ENCODE measurements at regions not wholly inside any gene's neighbourhood (a gene's known extent, or its start where the extent isn't known, plus 50 kb on each side); places are given as distances from the start of the nearest gene placed in this dataset.

DNA sequence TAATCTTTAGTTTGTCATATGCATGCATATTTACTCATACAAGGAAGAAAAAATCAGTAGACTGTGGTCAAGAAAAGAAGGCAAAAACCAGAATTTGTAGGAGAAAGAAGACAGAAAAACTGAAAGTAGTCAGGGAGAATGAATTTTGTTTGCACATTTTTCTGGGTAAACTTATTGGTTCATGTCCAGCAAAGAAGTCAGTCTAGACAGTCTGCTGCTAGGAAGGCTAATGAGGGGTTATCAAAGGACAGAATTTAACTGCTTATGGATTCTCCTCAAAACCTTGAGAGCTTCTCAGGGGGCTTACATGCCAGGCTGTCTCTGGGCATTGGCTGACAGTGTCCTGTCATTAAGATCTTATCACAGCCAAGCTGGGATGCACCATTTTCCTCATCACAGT, 293.9 kb downstream of the RPAP3 start:
- no peaks in the 10 kb centered on the region for H3K9me3 ChIP-seq (ENCODE audit: control insufficient read depth, insufficient read depth, low read length)
- DNase-seq (peak; percentile 18), ATAC-seq (ENCODE audit: low read depth) (no peak)
- peaks cover 2% of the 10 kb centered on the region for H3K4me1 ChIP-seq (ENCODE audit: control insufficient read depth, insufficient read depth, low read length)
- H4K20me1 ChIP-seq (ENCODE audit: insufficient read depth, low read length), result no peaks in the 10 kb centered on the region
- no peak overlapping the region for H3K9ac ChIP-seq (ENCODE audit: low read depth, low read length)
- H3K27me3 ChIP-seq (ENCODE audit: control insufficient read depth, insufficient read depth, low read length), result peaks cover 8% of the 10 kb centered on the region
- H3K27ac ChIP-seq (ENCODE audit: insufficient read depth, low read length), result no peak overlapping the region
- no peak overlapping the region for H2AK9ac ChIP-seq (replicated peaks; ENCODE audit: low read depth, low read length, poor library complexity)
- no peak overlapping the region; the same call in 1 of the 2 replicates for H3K18ac ChIP-seq (ENCODE audit: low read depth, low read length)
- ChIA-PET POLR2A (ENCODE audit: unreplicated experiment) (no interaction called here), CTCF (no interaction called here)
- H2BK5ac ChIP-seq (ENCODE audit: low read depth, low read length, poor library complexity, severe bottlenecking), result no peak overlapping the region
- H3K4me2 ChIP-seq (ENCODE audit: low read depth, low read length), result no peak overlapping the region
- H3K4ac ChIP-seq (ENCODE audit: low read depth, low read length), result no peak overlapping the region
- in situ Hi-C loops (cut with MboI; ENCODE audit: low sequenced_read_pairs) (no loop called here), dilution Hi-C loops (cut with HindIII; ENCODE audit: low sequenced_read_pairs, unreplicated experiment) (no loop called here), intact Hi-C loops (cut with micrococcal nuclease) (no loop called here)
- no peak overlapping the region for H4K91ac ChIP-seq (ENCODE audit: insufficient read depth, low read depth, low read length)
- H2BK15ac ChIP-seq (ENCODE audit: low read depth, low read length), result no peak overlapping the region
- no peak overlapping the region for H2AFZ ChIP-seq (replicated peaks; ENCODE audit: low read length, poor library complexity)
- H2BK20ac ChIP-seq (ENCODE audit: low read depth, low read length), result no peak overlapping the region
- no peak overlapping the region for H3K4me3 ChIP-seq (ENCODE audit: insufficient read depth, low read depth, low read length)
- TF ChIP-seq CEBPB (IDR thresholded peaks at IDR 0.05; ENCODE audit: low read depth, low read length) (no peak), SMC3 (IDR thresholded peaks at IDR 0.05; ENCODE audit: low read depth, low read length) (no peak), NFE2L2 (IDR thresholded peaks at IDR 0.05; ENCODE audit: low read depth, low read length) (no peak), RCOR1 (IDR thresholded peaks at IDR 0.05; ENCODE audit: insufficient replicate concordance, low read length) (no peak), POLR2A (IDR thresholded peaks at IDR 0.05; ENCODE audit: low read depth, low read length) (no peak), BHLHE40 (IDR thresholded peaks at IDR 0.05; ENCODE audit: low read depth, low read length) (no peak), RFX5 (IDR thresholded peaks at IDR 0.05; ENCODE audit: low read depth, low read length) (no peak), MAZ (IDR thresholded peaks at IDR 0.05; ENCODE audit: borderline replicate concordance, low read depth, low read length) (no peak), MXI1 (IDR thresholded peaks at IDR 0.05; ENCODE audit: borderline replicate concordance, low read depth, low read length) (no peak), MAFK (IDR thresholded peaks at IDR 0.05; ENCODE audit: low read depth, low read length) (no peak), RAD21 (IDR thresholded peaks at IDR 0.05; ENCODE audit: low read length) (no peak), CHD1 (IDR thresholded peaks at IDR 0.05; ENCODE audit: low read depth, low read length) (no peak), FOS (IDR thresholded peaks at IDR 0.05; ENCODE audit: low read depth, low read length) (no peak)
- TF ChIP-seq, protein P1, sequence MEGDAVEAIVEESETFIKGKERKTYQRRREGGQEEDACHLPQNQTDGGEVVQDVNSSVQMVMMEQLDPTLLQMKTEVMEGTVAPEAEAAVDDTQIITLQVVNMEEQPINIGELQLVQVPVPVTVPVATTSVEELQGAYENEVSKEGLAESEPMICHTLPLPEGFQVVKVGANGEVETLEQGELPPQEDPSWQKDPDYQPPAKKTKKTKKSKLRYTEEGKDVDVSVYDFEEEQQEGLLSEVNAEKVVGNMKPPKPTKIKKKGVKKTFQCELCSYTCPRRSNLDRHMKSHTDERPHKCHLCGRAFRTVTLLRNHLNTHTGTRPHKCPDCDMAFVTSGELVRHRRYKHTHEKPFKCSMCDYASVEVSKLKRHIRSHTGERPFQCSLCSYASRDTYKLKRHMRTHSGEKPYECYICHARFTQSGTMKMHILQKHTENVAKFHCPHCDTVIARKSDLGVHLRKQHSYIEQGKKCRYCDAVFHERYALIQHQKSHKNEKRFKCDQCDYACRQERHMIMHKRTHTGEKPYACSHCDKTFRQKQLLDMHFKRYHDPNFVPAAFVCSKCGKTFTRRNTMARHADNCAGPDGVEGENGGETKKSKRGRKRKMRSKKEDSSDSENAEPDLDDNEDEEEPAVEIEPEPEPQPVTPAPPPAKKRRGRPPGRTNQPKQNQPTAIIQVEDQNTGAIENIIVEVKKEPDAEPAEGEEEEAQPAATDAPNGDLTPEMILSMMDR (conservative IDR thresholded peaks at IDR 0.05; ENCODE audit: low read depth, low read length), result no peak
- TF ChIP-seq, protein P2, sequence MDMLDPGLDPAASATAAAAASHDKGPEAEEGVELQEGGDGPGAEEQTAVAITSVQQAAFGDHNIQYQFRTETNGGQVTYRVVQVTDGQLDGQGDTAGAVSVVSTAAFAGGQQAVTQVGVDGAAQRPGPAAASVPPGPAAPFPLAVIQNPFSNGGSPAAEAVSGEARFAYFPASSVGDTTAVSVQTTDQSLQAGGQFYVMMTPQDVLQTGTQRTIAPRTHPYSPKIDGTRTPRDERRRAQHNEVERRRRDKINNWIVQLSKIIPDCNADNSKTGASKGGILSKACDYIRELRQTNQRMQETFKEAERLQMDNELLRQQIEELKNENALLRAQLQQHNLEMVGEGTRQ (IDR thresholded peaks at IDR 0.05; ENCODE audit: low read depth, low read length), result no peak
- TF ChIP-seq, protein P3, sequence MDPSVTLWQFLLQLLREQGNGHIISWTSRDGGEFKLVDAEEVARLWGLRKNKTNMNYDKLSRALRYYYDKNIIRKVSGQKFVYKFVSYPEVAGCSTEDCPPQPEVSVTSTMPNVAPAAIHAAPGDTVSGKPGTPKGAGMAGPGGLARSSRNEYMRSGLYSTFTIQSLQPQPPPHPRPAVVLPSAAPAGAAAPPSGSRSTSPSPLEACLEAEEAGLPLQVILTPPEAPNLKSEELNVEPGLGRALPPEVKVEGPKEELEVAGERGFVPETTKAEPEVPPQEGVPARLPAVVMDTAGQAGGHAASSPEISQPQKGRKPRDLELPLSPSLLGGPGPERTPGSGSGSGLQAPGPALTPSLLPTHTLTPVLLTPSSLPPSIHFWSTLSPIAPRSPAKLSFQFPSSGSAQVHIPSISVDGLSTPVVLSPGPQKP (IDR thresholded peaks at IDR 0.05; ENCODE audit: borderline replicate concordance, low read depth, low read length), result no peak
- H3K36me3 ChIP-seq (ENCODE audit: control insufficient read depth, insufficient read depth, low read length), result no peaks in the 10 kb centered on the region
- no peaks in the 10 kb centered on the region for H3K79me1 ChIP-seq (ENCODE audit: low read depth in 1 of 2, low read length in 2 of 2)
- H3K9me1 ChIP-seq (ENCODE audit: insufficient read depth, low read length), result no peaks in the 10 kb centered on the region
- no peak overlapping the region for H3K14ac ChIP-seq (replicated peaks; ENCODE audit: low read depth, low read length)
- H3K56ac ChIP-seq (ENCODE audit: extremely low read depth, insufficient read depth, low read length), result no peak overlapping the region
- no peak overlapping the region for H4K5ac ChIP-seq (ENCODE audit: low read depth, low read length)
- no peak overlapping the region for H2AK5ac ChIP-seq (ENCODE audit: low read depth, low read length)
- H3K23ac ChIP-seq (ENCODE audit: low read depth, low read length), result no peak overlapping the region
- no peak overlapping the region for H4K8ac ChIP-seq (ENCODE audit: low read depth in 2 of 2, low read length in 2 of 2)
- BruUV-seq (replicated peaks), result no TSS peak
- H2BK120ac ChIP-seq (ENCODE audit: low read depth, low read length), result no peak overlapping the region
